Keratinocyte (primary cell): ENCODE measurements at regions not wholly inside any gene's neighbourhood (a gene's known extent, or its start where the extent isn't known, plus 50 kb on each side); places are given as distances from the start of the nearest gene placed in this dataset.

ENCODE experiments used
- CTCF ChIP-seq, 3 experiments: IDR thresholded peaks in 1 of 3; conservative IDR thresholded peaks in 1 of 3; optimal IDR thresholded peaks in 1 of 3; 2 replicates in 2 of 3; 3 replicates in 1 of 3; pipeline versions ENCODE3 to v1.5.1; 2011; ENCODE audit warnings: low read length in 3 of 3, mild to moderate bottlenecking in 3 of 3, moderate library complexity in 2 of 3, control low read depth in 1 of 3, inconsistent platforms in 1 of 3; ENCODE audit not compliant: insufficient read depth in 2 of 3; ENCODE audit errors: extremely low read depth in 1 of 3
- EZH2 ChIP-seq: IDR thresholded peaks from one replicate; pipeline ENCODE4 v1.6.1; 2012; ENCODE audit warnings: inconsistent platforms, mild to moderate bottlenecking, low read length, moderate library complexity

GRCh38 chr6:90459225-90459758, 127.6 kb downstream of the MAP3K7 start:
- TF ChIP-seq EZH2 (no peak), CTCF (optimal IDR thresholded peaks at IDR 0.05 in 1 of 3, IDR thresholded peaks at IDR 0.05 in 1 of 3, conservative IDR thresholded peaks at IDR 0.05 in 1 of 3; ENCODE audit: extremely low read depth in 1 of 3, insufficient read depth in 2 of 3, low read length in 3 of 3) (no peak)
